Smooth muscle cell (in vitro differentiated cells): ENCODE measurements at regions not wholly inside any gene's neighbourhood (a gene's known extent, or its start where the extent isn't known, plus 50 kb on each side); places are given as distances from the start of the nearest gene placed in this dataset.

Experiments
- DNase-seq: peaks from one replicate; lab custom pipeline; 2025; ENCODE audit not compliant: unreplicated experiment; lab: John Stamatoyannopoulos, UW
- H2AFZ ChIP-seq: fragments of 200-600 bp; sonication (generic); 2 replicates; pipeline ENCODE4 v1.6.0; 2016; ENCODE audit warnings: antibody characterized with exemption, low read depth, mild to moderate bottlenecking
- H3F3A ChIP-seq: fragments of 200-600 bp; sonication (generic); 2 replicates; pipeline ENCODE4 v1.6.0; 2017; ENCODE audit warnings: antibody characterized with exemption, low read depth
- H3K27ac ChIP-seq: fragments of 200-600 bp; sonication (generic); 2 replicates; pipeline ENCODE4 v1.5.1; 2016; ENCODE audit warnings: low read depth, mild to moderate bottlenecking
- H3K27me3 ChIP-seq: fragments of 200-600 bp; sonication (generic); 2 replicates; pipeline ENCODE4 v1.6.1; 2016; ENCODE audit warnings: low read depth, mild to moderate bottlenecking
- H3K36me3 ChIP-seq: fragments of 200-600 bp; sonication (generic); 2 replicates; pipeline ENCODE4 v1.5.1; 2016; ENCODE audit warnings: low read depth
- H3K4me1 ChIP-seq: fragments of 200-600 bp; sonication (generic); 2 replicates; pipeline ENCODE4 v1.5.1; 2016; ENCODE audit warnings: low read depth
- H3K4me2 ChIP-seq: fragments of 200-600 bp; sonication (generic); 2 replicates; pipeline ENCODE4 v1.6.0; 2016; ENCODE audit warnings: mild to moderate bottlenecking
- H3K4me3 ChIP-seq: fragments of 200-600 bp; sonication (generic); 2 replicates; pipeline ENCODE4 v1.5.1; 2016; ENCODE audit warnings: mild to moderate bottlenecking
- H3K79me2 ChIP-seq: fragments of 200-600 bp; sonication (generic); 2 replicates; pipeline ENCODE4 v1.6.0; 2016; ENCODE audit warnings: low read depth, mild to moderate bottlenecking
- H3K9ac ChIP-seq: fragments of 200-600 bp; sonication (generic); 2 replicates; pipeline ENCODE4 v1.6.0; 2016; ENCODE audit warnings: low read depth
- H3K9me3 ChIP-seq: fragments of 200-600 bp; sonication (generic); replicated peaks from 2 replicates; pipeline ENCODE4 v1.5.1; 2016; ENCODE audit warnings: low read depth
- H4K20me1 ChIP-seq: fragments of 200-600 bp; sonication (generic); 2 replicates; pipeline ENCODE4 v1.6.0; 2016; ENCODE audit warnings: low read depth
- WGBS: methylation state at CpG from one replicate; pipeline ENCODE4 v1.1.7; 2016; ENCODE audit warnings: low lambda C conversion rate; 5-methylcytosine and 5-hydroxymethylcytosine counted together
- TF ChIP-seq, protein P1 (sequence below): fragments of 200-600 bp; sonication (generic); IDR thresholded peaks from 2 replicates; pipeline ENCODE4 v1.5.1; 2017; ENCODE audit warnings: borderline replicate concordance, mild to moderate bottlenecking, antibody characterized with exemption; ENCODE audit not compliant: insufficient read depth, poor library complexity, severe bottlenecking

DNA sequence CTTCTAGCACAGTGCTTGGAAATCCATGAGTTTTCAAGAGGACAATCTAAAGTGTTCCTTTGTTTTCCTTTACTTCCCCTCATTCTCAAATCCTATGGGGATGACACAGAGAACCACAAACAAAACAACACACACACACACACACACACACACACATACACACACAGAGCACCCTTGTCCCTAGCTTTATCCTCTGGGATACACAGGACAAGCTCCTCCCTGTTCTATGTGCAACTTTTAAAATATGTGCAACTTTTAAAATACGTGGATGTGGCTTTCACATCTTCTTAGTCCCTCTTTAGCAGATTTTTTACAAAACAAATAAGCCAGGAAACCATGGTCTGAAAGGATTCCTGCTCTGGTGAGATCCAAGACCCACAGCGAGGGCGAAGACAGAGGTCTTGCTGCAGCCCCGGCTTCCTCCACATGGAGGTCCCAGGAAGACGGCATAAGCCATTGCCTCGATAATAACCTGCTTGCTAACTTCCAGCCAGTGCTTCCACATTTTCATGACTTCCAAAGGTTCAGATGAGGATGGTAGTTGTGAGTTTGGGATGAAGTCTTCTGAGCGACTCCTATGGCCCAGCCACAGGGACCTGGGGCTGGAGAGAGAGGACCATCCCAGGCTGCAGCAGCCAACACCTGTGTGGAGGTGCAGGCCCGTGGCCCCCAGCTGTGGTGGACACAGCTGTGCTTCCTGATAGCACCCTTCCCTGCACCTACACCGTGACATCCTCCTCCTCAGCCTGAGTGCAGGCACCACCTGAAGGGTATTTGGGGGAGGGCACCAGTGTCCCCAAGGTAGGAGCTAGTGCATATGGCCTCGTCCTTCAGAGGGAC lies 62.8 kb upstream of the CD93 start:
- no peak for DNase-seq
- no peak overlapping the region for H3K4me3 ChIP-seq
- no peaks in the 10 kb centered on the region for H3K79me2 ChIP-seq
- H3F3A ChIP-seq: peaks cover 29% of the 10 kb centered on the region
- peak overlapping the region; percentile 5 for H3K4me2 ChIP-seq
- H3K9me3 ChIP-seq: no peaks in the 10 kb centered on the region
- peak overlapping the region; percentile 77 for H3K27ac ChIP-seq
- no peaks in the 10 kb centered on the region for H4K20me1 ChIP-seq
- H2AFZ ChIP-seq: no peak overlapping the region
- H3K9ac ChIP-seq: peak overlapping the region; percentile 5
- H3K36me3 ChIP-seq: no peaks in the 10 kb centered on the region
- no peaks in the 10 kb centered on the region for H3K27me3 ChIP-seq
- H3K4me1 ChIP-seq: peaks cover 13% of the 10 kb centered on the region
- WGBS: 95% methylated on average over 10 of the region's 10 CpGs
- TF ChIP-seq, protein P1, sequence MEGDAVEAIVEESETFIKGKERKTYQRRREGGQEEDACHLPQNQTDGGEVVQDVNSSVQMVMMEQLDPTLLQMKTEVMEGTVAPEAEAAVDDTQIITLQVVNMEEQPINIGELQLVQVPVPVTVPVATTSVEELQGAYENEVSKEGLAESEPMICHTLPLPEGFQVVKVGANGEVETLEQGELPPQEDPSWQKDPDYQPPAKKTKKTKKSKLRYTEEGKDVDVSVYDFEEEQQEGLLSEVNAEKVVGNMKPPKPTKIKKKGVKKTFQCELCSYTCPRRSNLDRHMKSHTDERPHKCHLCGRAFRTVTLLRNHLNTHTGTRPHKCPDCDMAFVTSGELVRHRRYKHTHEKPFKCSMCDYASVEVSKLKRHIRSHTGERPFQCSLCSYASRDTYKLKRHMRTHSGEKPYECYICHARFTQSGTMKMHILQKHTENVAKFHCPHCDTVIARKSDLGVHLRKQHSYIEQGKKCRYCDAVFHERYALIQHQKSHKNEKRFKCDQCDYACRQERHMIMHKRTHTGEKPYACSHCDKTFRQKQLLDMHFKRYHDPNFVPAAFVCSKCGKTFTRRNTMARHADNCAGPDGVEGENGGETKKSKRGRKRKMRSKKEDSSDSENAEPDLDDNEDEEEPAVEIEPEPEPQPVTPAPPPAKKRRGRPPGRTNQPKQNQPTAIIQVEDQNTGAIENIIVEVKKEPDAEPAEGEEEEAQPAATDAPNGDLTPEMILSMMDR: no peak

DNA sequence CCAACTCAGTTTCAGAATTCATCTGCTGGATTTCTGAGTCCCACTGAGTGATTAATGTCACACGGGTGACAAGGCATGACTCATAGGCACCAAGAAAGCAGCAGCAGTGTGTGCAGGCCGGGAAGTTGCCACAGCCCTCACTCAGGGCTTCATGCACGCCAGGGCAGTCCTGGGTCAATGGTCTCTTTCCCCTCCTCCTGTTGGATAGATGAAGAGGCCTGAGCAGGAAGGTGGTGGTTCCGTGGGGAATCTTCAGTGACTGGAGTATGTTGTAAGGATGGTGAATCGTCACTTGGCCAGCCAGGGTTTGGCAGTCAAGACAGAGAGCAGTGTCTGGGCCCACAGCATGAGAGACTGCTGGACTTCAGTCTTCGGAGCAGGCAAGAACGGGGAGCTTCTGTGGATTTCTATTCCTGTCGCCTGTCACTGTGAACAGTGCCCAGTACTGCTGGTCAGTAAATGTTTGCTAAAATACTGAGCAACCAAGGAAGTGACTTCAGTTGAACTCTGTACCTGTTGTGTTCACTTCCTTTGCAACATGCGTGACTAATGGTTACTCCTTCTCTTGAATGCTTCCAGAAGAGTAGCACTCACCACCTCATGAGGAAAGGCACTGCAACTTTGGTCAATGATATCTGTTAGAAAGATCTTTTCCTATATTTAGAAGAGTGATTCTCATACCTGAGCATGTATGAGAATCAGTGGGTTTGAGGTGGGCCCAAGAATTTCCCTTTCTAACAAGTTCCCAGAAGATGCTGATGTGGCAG lies 62.0 kb upstream of the CD93 start:
- H3K27ac ChIP-seq: peak overlapping the region; percentile 77

DNA sequence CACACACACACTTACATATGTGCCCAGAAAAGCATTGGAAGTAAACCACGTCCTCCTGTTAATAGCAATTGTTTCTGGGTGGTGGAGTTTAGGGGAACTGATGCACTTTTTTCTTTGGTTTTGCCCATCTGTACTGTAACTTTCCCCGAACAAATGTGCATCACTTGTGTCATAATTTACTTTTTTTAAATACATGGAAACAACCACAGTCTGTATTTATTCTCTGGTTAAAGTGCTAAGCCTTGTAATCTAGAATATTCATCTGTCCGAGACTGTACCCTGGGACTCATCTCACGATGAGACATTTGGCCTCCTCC lies 61.5 kb upstream of the CD93 start:
- Histone ChIP-seq H3F3A (peaks cover 29% of the 10 kb centered on the region), H3K79me2 (no peaks in the 10 kb centered on the region), H3K9me3 (no peaks in the 10 kb centered on the region), H3K9ac (peak overlapping the region; percentile 1), H4K20me1 (no peaks in the 10 kb centered on the region), H3K4me3 (no peak overlapping the region), H3K27ac (peak overlapping the region; percentile 77), H3K4me1 (peaks cover 16% of the 10 kb centered on the region), H3K27me3 (no peaks in the 10 kb centered on the region), H3K4me2 (peak overlapping the region; percentile 42), H2AFZ (no peak overlapping the region), H3K36me3 (no peaks in the 10 kb centered on the region)
- TF ChIP-seq, protein P1: no peak
- no peak for DNase-seq
- 12% methylated on average over 4 of the region's 4 CpGs for WGBS

More for the DNA sequence above, 62.0 kb upstream of the CD93 start:
- peak; percentile 38 for DNase-seq
- TF ChIP-seq, protein P1: no peak
- H3F3A ChIP-seq: peaks cover 29% of the 10 kb centered on the region
- no peaks in the 10 kb centered on the region for H3K79me2 ChIP-seq
- H3K4me1 ChIP-seq: peaks cover 13% of the 10 kb centered on the region
- no peaks in the 10 kb centered on the region for H3K36me3 ChIP-seq
- no peaks in the 10 kb centered on the region for H4K20me1 ChIP-seq
- no peaks in the 10 kb centered on the region for H3K9me3 ChIP-seq
- peak overlapping the region; percentile 42 for H3K4me2 ChIP-seq
- H3K27me3 ChIP-seq: no peaks in the 10 kb centered on the region
- H3K9ac ChIP-seq: peak overlapping the region; percentile 5
- no peak overlapping the region for H3K4me3 ChIP-seq
- 24% methylated on average over 9 of the region's 9 CpGs for WGBS
- no peak overlapping the region for H2AFZ ChIP-seq
